ENCODE measurements at regions not wholly inside any gene's neighbourhood (a gene's known extent, or its start where the extent isn't known, plus 50 kb on each side); places are given as distances from the start of the nearest gene placed in this dataset.

DNA sequence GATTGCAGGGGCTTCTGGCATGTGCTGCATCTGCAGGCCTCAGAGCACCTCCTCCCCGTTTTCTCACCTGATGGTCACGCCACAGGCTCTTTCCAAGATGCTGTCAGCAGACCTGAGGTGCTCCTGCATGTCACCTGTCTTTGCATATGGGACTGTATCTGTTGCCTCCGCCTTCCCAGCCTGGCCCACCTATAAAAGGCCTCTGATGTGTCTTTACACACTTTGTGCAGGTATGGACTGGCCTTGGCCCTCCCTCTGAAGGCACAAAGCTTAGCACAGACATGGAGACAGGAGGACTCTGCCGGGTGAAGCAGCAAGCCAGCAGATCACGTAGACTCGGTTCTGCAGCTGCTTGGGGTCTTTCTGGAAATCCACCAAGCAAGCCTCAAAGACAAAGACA is 220.9 kb upstream of the PPP2R2D start:
- no peak for DNase-seq

DNA sequence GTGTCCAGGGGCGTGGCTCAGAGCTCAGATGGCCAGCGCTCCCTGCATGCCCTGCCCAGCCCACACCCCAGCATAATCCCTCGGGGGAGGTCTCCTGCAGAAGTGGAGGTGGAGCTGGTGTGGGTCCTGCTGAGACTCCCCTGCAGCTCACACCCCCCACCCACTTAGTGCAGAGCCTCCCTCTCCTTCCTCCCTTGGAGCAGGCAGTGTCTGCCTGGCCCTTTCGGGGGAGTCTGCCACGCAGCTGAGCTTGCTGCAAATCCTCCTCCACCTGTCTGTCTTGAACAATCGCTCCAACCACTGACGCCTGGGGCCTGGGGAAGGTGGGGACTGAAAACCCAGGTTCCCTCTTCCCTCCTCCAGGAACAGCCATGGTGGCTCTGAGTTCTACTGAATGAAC is 219.7 kb upstream of the PPP2R2D start:
- DNase-seq = no peak

DNA sequence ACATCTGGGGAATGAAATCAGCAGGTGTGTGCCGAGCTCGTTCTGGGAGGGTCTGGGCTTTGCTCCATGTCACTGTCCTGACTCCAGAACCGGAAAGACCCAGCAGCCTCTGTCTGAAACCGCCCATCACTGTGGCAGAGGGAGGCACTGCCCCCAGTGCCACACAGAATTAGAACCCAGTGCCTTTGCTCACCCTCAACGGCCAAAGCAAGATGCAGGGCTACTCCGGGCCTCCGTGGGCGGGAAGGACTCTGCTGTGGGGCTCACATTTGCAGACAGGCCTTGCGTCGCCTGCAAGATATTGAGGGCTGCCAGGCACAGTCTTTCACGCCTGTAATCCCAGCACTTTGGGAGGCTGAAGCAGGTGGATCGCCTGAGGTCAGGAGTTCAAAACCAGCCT is 219.2 kb upstream of the PPP2R2D start:
- no peak for DNase-seq

DNA sequence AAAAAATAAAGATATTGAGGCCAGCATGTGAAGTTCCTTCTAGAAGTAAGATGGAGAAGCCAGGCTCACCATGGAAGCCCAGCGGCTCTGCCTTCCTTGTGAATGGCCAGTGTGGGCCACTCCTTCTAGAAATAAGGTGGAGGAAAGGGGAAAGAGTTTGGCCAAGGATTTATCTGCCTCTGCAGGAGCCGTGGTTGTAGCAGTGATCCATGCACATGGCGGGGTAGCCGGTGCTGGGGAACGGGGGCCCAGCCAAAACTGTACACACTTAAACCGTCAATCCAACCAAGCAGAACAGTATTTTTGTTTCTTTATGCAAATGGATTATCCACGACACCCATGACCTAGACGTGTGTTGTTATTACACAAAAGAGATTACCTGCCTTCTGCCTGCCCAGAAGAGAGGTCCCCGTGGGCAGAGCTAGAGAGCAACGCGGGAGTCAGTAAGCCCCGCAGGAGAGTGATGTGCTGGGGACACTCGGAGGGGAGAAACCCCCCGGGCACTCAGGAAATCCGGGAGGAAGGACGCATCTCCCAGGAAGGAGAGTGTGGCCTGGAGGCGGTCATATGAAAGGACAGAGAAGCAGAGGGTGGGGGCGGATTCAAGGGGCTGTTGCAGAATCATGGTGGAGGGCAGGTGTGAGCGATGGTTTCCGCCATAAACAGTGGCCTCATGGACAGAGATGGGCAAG is 218.4 kb upstream of the PPP2R2D start:
- no peak for DNase-seq

DNA sequence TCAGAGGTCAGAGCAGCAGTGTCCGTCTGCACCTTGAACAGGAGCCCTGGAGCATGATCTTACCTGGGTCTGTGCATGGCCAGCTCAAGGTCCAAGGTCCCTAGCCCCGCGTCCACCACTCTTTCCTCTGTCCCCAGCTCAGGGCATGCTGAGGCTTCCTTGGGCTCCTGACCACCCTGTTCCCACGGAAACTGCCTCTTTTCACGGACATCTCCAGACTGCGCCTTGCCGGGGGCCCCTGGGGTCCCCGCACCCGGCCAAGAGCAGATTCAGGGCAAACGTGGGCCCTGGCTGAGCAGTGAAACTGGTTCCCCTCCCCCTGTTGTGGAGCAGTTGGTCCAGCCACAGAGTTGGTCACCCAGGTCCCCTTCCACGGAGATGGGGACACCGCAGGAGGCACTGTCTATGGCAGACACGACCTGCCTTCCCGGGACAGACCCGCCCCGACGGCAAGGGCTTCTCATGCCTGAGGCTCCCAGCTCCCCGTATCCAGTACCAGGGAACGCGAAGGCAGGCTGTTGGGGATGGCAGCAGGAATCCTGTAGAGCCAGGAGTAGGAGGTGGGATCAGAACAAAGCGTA is 217.4 kb upstream of the PPP2R2D start:
- DNase-seq = no peak

DNA sequence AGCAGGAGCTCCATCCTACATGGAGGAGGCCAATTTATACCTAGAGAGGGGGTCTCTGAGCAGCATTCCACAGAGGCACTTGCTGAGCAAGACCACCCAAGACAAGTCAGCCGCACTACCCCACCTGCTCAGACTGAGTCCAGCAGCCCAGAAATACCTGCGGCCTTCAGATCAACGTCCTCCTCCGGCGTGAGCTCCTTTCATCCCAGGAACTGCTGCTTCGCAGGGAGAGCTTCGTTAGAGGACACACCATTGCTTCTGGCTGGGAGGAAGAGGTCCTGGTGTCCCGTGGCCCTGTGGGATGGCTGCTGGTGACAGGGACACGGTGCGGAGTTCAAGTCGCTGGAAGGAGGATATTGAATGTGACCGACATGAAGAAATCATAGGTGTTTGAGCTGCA is 216.9 kb upstream of the PPP2R2D start:
- no peak for DNase-seq

DNA sequence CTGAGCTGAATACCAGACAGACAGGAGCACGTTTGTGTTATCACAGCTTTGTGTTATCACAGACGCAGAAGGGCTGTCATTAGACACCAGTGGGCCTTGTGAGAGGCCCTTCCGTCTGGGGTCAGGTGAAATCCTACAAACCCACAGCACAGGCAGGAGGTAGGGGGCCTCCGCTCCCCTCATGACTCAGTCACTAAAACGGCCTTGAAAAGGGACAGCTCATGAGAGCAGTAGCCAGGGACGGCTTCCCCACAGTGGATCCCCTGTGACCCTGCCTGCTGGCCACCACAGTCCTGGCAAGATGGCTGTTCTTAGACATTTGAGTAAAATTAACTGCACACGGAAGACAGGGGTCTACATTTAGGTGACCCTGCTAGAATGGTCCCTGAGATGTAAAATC is 215.8 kb upstream of the PPP2R2D start:
- DNase-seq = no peak

DNA sequence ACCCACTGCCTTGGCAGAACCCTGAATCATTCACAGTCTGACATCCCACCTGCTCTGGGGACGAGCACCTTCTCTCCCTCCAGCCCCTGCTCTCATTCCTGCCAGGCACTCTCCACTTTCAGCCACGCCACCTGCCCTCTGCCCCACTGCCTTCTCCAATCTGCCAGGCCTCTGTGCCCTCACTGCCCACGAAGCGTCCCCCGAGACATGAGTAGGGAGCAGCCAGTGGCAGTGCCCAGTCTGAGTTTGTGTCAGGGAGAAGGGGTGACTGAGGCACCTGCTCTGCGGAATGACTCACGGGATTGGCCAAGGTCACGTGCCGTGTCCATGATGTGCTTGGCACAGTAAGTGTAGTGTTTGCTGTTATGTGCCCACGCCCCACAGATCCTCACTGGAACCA is 215.2 kb upstream of the PPP2R2D start:
- no peak for DNase-seq

DNA sequence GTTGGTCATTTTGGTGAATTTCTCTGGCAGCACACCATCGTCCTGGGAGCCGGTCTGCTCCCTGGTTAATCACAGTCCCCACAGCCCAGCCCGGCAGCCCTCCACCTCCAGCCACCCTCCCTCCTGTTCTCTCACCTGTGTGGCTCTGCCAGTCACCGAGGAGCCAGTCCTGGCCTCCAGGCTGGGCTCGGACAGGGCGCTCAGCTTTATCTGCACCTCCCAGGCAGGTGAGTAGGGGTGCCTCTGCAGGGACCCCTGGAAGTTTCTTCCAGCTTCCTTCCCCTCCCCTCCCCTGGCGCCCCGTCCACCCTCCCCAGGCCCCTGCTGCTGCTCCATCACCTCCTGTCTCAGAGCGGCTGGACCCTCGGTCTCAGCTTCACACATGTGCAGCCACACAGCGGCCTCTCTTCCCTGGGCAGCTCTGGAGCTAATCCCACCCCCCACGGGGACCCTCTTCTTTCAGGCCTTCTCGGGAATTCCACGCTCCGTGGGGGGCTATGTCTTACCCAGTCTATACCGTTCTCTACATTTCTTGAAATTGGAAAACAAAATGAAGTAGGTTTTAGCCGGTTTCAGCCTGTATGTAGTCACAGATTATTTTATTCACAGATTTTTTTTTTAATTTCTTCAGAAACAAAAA is 213.9 kb upstream of the PPP2R2D start:
- no peak for DNase-seq

DNA sequence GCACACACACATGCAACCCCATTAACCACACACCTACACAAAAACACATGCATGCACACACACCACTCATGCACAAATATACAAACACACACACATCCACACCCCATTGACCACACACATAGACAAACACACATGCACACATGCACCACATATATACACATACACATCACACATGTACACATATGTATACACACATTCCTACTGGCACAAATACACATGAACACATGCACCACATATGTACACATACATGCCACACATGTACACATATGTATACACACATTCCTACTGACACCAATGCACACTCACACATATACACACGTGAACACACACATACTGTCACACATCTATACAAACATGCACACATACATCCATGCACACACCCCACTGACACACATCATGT is 212.5 kb upstream of the PPP2R2D start:
- DNase-seq = no peak

DNA sequence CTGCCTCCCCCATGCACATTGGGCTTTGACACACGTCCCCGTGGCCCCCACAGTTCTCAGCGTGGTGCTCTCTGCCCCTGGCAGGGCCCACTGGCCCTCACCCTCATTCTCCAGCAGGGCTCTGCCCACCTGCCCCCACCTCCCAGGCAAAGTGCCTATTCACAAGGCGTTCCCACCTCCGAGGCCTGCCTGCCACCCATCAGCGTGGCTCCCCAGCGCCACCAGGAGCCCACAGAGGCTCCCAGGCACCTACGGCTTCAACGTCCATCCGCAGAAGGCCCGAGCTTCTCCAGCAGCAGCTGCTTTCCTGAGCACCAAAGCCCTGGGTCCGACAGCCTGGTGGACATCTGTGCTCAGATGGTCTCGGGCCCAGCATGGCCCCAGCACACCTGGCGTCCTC is 211.8 kb upstream of the PPP2R2D start:
- DNase-seq = no peak

DNA sequence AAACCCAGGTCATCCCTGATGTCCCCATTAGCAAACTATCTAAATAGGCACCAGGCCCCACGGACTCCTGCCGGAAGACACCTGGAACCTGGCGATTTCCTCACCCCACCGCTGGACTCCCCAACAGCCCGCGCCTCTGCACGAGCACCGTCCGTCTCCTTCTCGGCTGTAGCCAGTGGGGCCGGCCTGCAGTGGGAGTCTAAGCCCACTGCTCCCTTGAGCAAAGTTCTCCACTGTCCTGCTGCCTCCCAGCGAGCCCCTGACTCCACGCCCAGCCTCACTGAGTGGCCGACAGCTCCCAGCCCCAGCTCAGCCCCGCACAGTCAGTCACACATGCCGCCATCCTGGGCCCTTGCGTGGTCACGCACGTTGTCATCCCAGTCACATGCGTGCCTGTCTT is 211.3 kb upstream of the PPP2R2D start:
- DNase-seq = no peak

DNA sequence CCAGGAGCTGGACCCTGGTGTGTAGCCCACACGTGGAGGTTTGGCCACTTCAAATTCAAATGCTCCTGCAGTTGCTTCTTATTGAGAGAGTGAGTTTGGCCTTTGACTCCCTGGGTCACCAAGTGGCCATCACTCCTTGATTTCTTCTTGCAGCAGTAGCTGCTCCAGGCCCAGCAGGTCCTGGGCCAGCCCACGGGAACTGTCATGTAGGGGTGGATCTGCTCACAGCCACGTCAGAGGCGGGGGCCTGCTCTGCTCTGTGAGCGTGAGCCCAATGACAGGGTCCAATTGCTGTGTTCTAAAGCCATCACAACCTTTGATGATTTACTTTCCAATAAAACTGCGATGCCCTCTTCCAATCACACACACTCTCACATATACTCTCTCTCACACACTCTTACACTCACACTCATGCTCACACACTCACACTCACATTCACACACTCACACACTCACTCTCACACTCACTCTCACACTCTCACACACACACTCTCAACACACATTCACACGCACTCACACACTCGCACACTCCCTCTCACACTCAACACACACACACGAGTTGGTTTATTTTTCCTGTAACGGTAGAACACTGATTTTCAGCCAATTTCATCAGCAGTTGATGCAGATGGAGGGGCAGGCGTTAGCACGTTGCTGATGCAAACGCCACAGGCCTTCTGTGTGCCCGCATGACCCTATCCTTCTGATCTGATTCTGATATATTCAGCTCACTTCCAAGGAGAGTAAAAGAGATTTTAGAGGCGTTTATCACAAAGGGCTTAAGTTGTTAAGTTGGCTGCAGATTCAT is 210.7 kb upstream of the PPP2R2D start:
- no peak for DNase-seq

DNA sequence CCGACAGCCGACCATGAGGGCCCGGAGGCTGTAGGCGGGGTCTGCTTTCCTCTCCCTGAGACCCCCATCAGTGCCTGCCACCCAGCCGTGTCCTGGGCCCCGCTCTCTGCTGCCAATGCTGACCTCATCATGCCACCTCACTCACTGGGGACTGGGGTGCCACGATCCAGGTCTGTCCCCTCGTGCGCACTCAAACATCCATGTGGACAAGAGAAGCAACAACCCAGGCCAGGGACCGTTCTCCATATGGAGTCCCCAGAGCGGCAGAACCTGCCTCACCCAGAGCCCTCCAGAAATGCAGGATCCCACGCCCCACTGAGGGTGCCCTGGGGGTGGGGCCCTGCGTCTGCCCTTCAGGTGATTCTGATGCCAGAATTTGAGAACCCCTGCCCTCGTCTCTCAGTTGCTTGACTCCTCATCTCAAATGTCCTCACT is 210.0 kb upstream of the PPP2R2D start:
- no peak for DNase-seq

DNA sequence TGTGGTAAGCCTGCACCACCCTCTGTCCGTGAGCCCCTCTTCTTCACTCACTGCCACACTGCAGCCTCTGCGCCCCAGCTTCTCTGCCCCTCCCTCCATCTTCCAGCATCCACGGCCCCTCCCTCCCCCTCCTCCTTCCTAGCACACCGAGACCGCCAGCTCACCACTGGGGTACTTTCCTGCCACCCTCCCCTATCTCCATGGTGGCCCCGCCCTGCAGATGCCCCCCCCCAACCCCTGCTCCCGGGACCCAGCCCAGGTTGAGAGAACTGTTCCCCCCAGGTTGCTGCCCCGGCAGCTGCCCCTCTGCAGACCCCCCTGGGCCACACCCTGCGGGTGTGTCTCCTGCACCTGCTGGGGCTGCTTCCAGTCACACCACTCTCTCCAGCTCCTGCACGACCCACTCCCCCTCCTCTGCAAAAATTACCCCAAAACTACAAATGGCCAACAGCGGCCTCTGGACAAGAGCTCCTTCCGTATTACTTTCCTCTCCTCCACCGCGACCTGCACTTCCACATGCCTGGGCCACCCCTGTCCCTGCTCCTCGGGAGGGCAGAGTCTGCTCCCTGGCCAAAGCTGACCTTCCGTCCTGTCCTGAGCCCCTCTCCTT is 209.2 kb upstream of the PPP2R2D start:
- DNase-seq = no peak

DNA sequence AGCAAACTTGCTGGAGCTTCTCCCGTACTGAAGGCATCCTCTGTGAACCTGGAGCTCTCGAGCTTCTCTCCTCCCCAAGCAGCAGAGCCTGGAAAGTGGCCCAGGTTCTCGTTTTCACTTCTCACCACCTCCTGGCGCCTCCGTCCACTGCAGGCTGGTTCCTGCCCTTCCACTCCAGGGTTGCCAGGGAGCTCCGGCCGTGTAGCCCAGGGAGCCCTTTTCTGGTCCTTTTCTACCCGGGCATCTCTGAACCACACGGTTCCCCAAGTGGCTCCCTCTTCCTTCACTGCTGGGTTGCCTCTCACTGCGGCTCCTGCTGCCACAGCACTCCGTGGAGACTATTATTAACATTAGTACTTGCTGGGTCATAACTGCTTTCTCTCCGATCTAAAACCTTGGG is 208.6 kb upstream of the PPP2R2D start:
- no peak for DNase-seq

DNA sequence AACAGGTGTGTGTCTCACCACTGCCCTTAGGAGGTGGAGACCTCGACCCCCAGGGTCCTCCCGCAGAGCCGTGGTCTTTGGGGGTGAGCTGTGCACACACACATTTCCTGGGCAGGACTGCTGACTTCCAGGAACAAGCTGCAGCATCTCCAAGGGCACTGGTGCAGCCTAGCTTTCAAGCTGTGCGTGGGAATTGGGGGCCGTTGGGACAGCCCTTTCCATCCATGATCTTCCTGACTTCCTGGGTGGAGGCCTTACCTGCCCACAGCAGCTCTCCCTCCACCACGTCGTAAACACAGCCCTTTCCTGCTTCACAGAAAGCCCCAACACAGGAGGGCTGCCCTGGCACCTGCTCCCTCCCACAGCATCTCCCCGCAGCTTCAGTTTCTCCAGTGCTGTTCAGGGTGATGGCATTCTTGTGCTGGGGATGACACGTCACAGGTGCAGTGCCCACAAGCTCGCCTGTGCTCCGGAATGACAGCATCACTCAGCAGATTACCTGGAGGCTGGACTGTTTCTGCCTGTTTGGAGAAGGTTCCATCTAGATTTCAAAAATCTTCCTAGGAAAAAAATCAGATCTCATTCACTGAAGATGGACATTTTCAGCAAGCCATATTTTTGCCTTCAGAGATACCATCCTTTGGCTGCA is 208.0 kb upstream of the PPP2R2D start:
- no peak for DNase-seq

DNA sequence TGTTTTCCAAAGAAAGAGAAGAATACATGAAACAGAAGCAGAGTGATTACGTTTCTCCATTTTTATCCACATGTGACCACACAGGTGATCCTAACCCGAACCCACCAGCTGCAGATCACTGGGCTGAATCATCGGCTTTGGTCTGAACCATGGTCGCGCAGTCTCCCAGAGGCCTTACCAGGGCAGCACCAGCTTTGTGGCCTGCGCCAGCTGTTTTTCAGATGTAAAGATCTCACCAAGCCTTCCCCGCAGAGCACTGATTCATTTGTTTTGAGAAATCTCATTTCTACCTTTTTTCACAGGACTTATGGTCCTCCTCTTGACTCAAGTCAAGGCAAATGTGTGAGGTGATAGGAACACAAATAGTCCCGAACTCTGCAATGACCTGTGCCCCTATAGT is 207.0 kb upstream of the PPP2R2D start:
- no peak for DNase-seq

DNA sequence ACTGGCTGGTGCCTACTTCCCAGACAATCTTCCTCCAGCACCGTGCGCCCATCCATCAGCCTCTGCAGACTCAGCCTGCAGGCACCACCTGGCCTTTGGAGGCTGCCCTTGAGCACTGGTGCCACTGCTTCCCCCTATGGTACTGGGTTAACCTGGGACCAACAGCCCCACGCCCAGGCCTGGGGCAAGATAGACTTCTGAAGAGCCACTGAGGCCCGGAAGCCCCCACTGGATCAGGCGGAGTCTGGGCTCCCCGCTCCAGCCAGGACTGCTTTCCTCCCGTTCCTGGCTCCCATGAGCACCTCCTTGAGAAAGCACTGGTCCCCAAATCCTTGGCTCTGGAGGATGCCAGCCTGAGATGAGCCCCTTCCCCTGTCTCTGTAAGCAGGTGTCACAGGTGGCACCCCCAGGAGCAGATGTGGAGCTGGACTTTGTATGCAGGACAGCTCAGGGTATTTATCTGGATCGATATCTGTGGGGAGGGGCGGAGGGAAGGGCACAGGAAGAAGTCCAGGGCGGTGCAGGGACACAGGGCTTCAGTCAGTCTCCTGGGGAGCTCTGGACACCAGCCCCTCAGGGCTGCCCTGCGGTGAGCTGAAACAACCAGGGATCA is 206.5 kb upstream of the PPP2R2D start:
- DNase-seq = no peak

DNA sequence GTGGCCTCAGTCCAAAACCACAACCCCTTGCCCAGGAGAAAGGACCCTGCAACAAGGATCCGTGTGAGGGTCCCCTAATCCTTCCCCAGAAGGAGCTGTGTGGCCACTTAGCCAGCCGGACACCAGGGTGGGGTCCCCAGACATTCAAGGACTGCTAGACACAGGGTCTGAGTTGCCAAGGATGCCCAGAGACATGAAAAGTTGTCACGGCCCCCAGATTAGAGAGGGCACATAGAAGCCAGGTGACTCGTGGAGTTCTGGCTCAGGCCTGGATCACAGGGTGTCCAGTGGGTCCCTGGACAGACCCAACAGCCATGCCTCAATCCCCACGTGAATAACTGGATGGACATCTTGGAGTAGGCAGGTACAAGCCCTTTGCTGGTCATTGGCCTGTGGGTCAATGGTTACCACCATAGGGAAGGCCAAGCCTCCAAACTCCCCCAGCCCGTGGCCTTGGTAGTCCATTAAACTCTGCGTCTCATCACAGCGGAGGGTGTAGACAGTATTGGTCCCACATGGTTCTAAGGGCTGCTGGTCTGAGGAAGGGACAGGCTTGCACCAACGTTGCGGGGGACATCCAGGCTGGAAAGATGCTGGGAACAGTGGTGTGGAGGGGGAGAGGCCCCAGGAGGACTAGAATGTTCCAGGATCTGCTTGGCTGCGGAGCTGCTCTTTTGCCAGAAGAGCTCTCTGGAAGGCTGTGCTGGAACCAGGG is 205.9 kb upstream of the PPP2R2D start:
- no peak for DNase-seq

DNA sequence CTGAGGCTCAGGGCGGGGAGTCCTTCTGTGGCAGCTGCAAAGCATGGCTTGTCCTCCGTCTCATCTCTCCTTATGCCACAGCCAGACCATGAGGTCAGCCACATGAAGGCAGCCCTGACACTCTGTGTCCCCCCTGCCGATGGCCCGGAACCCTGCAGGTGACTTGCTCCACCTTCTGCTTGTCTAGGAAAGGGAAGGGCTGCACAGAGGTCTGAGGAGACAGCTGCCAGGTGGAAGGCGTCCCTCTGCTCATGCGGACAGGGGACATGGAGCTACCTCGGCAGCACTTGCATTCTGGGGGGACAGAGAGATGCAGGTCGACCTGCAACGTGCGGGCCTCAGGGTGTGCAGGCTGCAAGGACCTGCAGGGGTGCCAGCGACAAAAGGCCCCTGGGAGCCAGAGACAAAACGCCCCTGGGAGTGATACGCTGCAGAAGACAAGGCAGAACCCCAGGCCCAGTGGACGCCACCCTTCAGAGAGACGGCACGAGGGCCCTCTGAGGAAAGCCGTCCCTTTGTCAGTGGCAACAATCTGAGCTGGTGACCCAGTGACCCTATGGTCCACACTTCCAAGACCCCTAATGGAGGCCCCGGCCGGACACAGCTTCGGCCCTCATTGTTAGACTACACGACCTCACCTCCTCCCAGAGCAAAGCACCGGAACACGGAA is 205.2 kb upstream of the PPP2R2D start:
- DNase-seq = no peak

Data from activated CD8-positive, alpha-beta memory T cell treated with anti-CD3 and anti-CD28 coated beads, Interleukin-2, amount 50 U/mL, for 4 hours (primary cell).